ENCODE measurements at regions not wholly inside any gene's neighbourhood (a gene's known extent, or its start where the extent isn't known, plus 50 kb on each side); places are given as distances from the start of the nearest gene placed in this dataset.

- ChIA-PET POLR2A (no interaction called here), CTCF (interaction anchor here (0.7 to 2.7 kb wide), 4 partner anchors 16 to 755 kb away, joined by 3 to 16 read pairs (median 4); no protein-coding TSS in a partner anchor)
- Mint-ChIP-seq H3K27me3 (ENCODE audit: low read depth) (peaks cover 11% of the 10 kb centered on the region), H3K4me3 (no peak overlapping the region), H3K9me3 (peaks cover 22% of the 10 kb centered on the region), H3K27ac (no peak overlapping the region), H3K36me3 (peaks cover 10% of the 10 kb centered on the region), H3K4me1 (peaks cover 19% of the 10 kb centered on the region)
- TF ChIP-seq ELF4 (CRISPR knock-in tag; IDR thresholded peaks at IDR 0.05; ENCODE audit: low read depth) (no peak), SMAD3 (CRISPR knock-in tag; IDR thresholded peaks at IDR 0.05; ENCODE audit: borderline replicate concordance) (no peak), AFF4 (CRISPR knock-in tag; IDR thresholded peaks at IDR 0.05; ENCODE audit: borderline replicate concordance) (no peak), ATF3 (CRISPR knock-in tag; conservative IDR thresholded peaks at IDR 0.05) (no peak)
- ATAC-seq = peak; percentile 46; the same call in 1 of the 2 replicates
- DNase-seq (ENCODE audit: low spot score) = no peak
Observed at GRCh38 chr5:173557123-173557903, 59.1 kb downstream of the BOD1 start.

- TF ChIP-seq NR1H2 (CRISPR knock-in tag; IDR thresholded peaks at IDR 0.05) (no peak), GTF2I (CRISPR knock-in tag; conservative IDR thresholded peaks at IDR 0.05) (peak; percentile 54; the same call in 1 of the 2 replicates), PREB (CRISPR knock-in tag; IDR thresholded peaks at IDR 0.05; ENCODE audit: borderline replicate concordance) (no peak)
- ChIA-PET POLR2A (no interaction called here), CTCF (interaction anchor here (0.7 to 3.1 kb wide), 6 partner anchors 17 to 756 kb away, joined by 3 to 16 read pairs (median 4); no protein-coding TSS in a partner anchor)
- ATAC-seq (no peak; the same call in 1 of the 2 replicates), DNase-seq (ENCODE audit: low spot score) (no peak)
- peaks cover 8% of the 10 kb centered on the region for H3K36me3 Mint-ChIP-seq
- peaks cover 19% of the 10 kb centered on the region for H3K4me1 Mint-ChIP-seq
- no peak overlapping the region for H3K27ac Mint-ChIP-seq
- H3K27me3 Mint-ChIP-seq (ENCODE audit: low read depth) = peaks cover 7% of the 10 kb centered on the region
- peaks cover 18% of the 10 kb centered on the region for H3K9me3 Mint-ChIP-seq
- H3K4me3 Mint-ChIP-seq = no peak overlapping the region
Observed at GRCh38 chr5:173556142-173557028, 60.1 kb downstream of the BOD1 start.

- CTCF ChIA-PET = interaction anchor here (1.3 to 3.1 kb wide), 3 partner anchors 18 to 26 kb away, joined by 4 to 11 read pairs (median 11); no protein-coding TSS in a partner anchor
- H3K9me3 Mint-ChIP-seq = peaks cover 7% of the 10 kb centered on the region
- POLR2A ChIA-PET = no interaction called here
Observed at GRCh38 chr5:173554989-173555705, 61.3 kb downstream of the BOD1 start.

More at GRCh38 chr5:173554989-173555705, 61.3 kb downstream of the BOD1 start:
- H3K36me3 Mint-ChIP-seq = peaks cover 4% of the 10 kb centered on the region; the same call in 1 of the 2 replicates
- H3K4me1 Mint-ChIP-seq = peaks cover 19% of the 10 kb centered on the region
- H3K27ac Mint-ChIP-seq = no peak overlapping the region
- peaks cover 3% of the 10 kb centered on the region for H3K27me3 Mint-ChIP-seq (ENCODE audit: low read depth)
- no peak overlapping the region for H3K4me3 Mint-ChIP-seq
- DNase-seq (ENCODE audit: low spot score) (no peak), ATAC-seq (no peak)
- TF ChIP-seq ZNF396 (CRISPR knock-in tag; IDR thresholded peaks at IDR 0.05; ENCODE audit: borderline replicate concordance) (no peak), E2F1 (CRISPR knock-in tag; IDR thresholded peaks at IDR 0.05) (no peak), FOXK1 (CRISPR knock-in tag; IDR thresholded peaks at IDR 0.05) (no peak), MLX (CRISPR knock-in tag; IDR thresholded peaks at IDR 0.05) (no peak), ZNF138 (CRISPR knock-in tag; conservative IDR thresholded peaks at IDR 0.05) (no peak), MYBL2 (CRISPR knock-in tag; IDR thresholded peaks at IDR 0.05) (no peak), NR1H2 (CRISPR knock-in tag; IDR thresholded peaks at IDR 0.05) (no peak), ZMAT4 (CRISPR knock-in tag; IDR thresholded peaks at IDR 0.05) (no peak), ZNF423 (CRISPR knock-in tag; IDR thresholded peaks at IDR 0.05) (no peak), ATF1 (CRISPR knock-in tag; IDR thresholded peaks at IDR 0.05) (no peak), CREM (CRISPR knock-in tag; IDR thresholded peaks at IDR 0.05) (no peak), ZNF121 (CRISPR knock-in tag; IDR thresholded peaks at IDR 0.05) (no peak)

Measured in WTC11 (cell line).